HG03469 (cell line): ENCODE measurements at regions not wholly inside any gene's neighbourhood (a gene's known extent, or its start where the extent isn't known, plus 50 kb on each side); places are given as distances from the start of the nearest gene placed in this dataset.

Experiments
- ATAC-seq: cut with Tn5 transposase; IDR thresholded peaks from one replicate; pipeline ENCODE4 v1.9.1; 2021; ENCODE audit warnings: mild to moderate bottlenecking, moderate library complexity, moderate number of reproducible peaks; ENCODE audit not compliant: unreplicated experiment

- ATAC-seq: no peak
These were observed 926.3 kb downstream of the FSTL5 start for GRCh38 chr4:161237495-161237894.

- no peak for ATAC-seq
These were observed 938.5 kb downstream of the FSTL5 start for GRCh38 chr4:161225327-161225726.

- no peak for ATAC-seq
These were observed 940.9 kb downstream of the FSTL5 start for GRCh38 chr4:161222889-161223288.

GRCh38 chr4:161208564-161208963 is 955.2 kb downstream of the FSTL5 start:
- ATAC-seq: no peak

GRCh38 chr4:161206528-161207080 is 957.2 kb downstream of the FSTL5 start:
- no peak for ATAC-seq

GRCh38 chr4:161203865-161204264 is 959.9 kb downstream of the FSTL5 start:
- ATAC-seq: no peak

- no peak for ATAC-seq
These were observed 965.9 kb downstream of the FSTL5 start for GRCh38 chr4:161197912-161198311.

- ATAC-seq: no peak
These were observed 966.3 kb downstream of the FSTL5 start for GRCh38 chr4:161197474-161197873.

GRCh38 chr4:161189286-161190134 is 974.3 kb downstream of the FSTL5 start:
- no peak for ATAC-seq

- no peak for ATAC-seq
These were observed 975.2 kb downstream of the FSTL5 start for GRCh38 chr4:161188578-161188977.

GRCh38 chr4:161187569-161187968 is 976.2 kb downstream of the FSTL5 start:
- no peak for ATAC-seq

GRCh38 chr4:161186750-161187149 is 977.0 kb downstream of the FSTL5 start:
- no peak for ATAC-seq

- no peak for ATAC-seq
These were observed 977.8 kb downstream of the FSTL5 start for GRCh38 chr4:161186012-161186411.

GRCh38 chr4:161183729-161184128 is 980.1 kb downstream of the FSTL5 start:
- ATAC-seq: no peak

GRCh38 chr4:161182913-161183312 is 980.9 kb downstream of the FSTL5 start:
- no peak for ATAC-seq

GRCh38 chr4:161178310-161178709 is 985.5 kb downstream of the FSTL5 start:
- no peak for ATAC-seq

GRCh38 chr4:161172396-161173026 is 991.3 kb downstream of the FSTL5 start:
- ATAC-seq: no peak

GRCh38 chr4:161167539-161167938 is 996.3 kb downstream of the FSTL5 start:
- ATAC-seq: no peak

- ATAC-seq: no peak
These were observed 1003.1 kb downstream of the FSTL5 start for GRCh38 chr4:161160718-161161117.

- no peak for ATAC-seq
These were observed 1015.7 kb downstream of the FSTL5 start for GRCh38 chr4:161148051-161148450.

GRCh38 chr4:161143375-161143774 is 1020.4 kb downstream of the FSTL5 start:
- no peak for ATAC-seq

- no peak for ATAC-seq
These were observed 1029.0 kb downstream of the FSTL5 start for GRCh38 chr4:161134795-161135194.
